OCI-LY7 (cell line): ENCODE measurements at regions not wholly inside any gene's neighbourhood (a gene's known extent, or its start where the extent isn't known, plus 50 kb on each side); places are given as distances from the start of the nearest gene placed in this dataset.

Experiments
- BruUV-seq: library from RNA; stranded (reverse); fragments of 400-500 nt; replicated peaks from 2 replicates; lab custom pipeline; 2021; lab: Mats Ljungman, UMichigan
- CTCF ChIA-PET: fragments of 300-600 bp; sonication (Branson Sonifier 250); formaldehyde crosslinking; loops from one replicate; lab custom pipeline; 2022; ENCODE audit warnings: antibody characterized with exemption; ENCODE audit not compliant: unreplicated experiment; lab: Charles Lee
- POLR2A ChIA-PET: fragments of 300-600 bp; sonication (Branson Sonifier 250); formaldehyde crosslinking; loops from one replicate; lab custom pipeline; 2022; ENCODE audit warnings: antibody characterized with exemption; lab: Charles Lee
- DNase-seq: peaks from one replicate; pipeline ENCODE4 v3.0.0-alpha.2; 2015; ENCODE audit warnings: low spot score
- H2AFZ ChIP-seq: fragments of 200-600 bp; sonication (generic), shearing (Covaris generic); 2 replicates; pipeline ENCODE4 v1.6.1; 2014; ENCODE audit warnings: mild to moderate bottlenecking, antibody characterized with exemption, low read length, moderate library complexity
- H3K27ac ChIP-seq: fragments of 200-600 bp; sonication (generic); 2 replicates; pipeline ENCODE4 v1.5.1; 2014; ENCODE audit warnings: mixed run types, low read depth, mild to moderate bottlenecking, moderate library complexity, low read length, inconsistent platforms; ENCODE audit not compliant: poor library complexity, severe bottlenecking
- H3K36me3 ChIP-seq: fragments of 200-600 bp; sonication (generic); 2 replicates; pipeline ENCODE4 v1.6.1; 2014; ENCODE audit warnings: mild to moderate bottlenecking, antibody characterized with exemption, low read length, moderate library complexity, mixed read lengths; ENCODE audit not compliant: insufficient read depth
- H3K4me1 ChIP-seq: fragments of 200-600 bp; sonication (generic); 2 replicates; pipeline ENCODE4 v1.5.1; 2014; ENCODE audit warnings: mild to moderate bottlenecking, low read length; ENCODE audit not compliant: insufficient read depth, poor library complexity, severe bottlenecking
- H3K4me2 ChIP-seq: fragments of 200-600 bp; sonication (generic); 2 replicates; pipeline ENCODE4 v1.6.1; 2014; ENCODE audit warnings: mild to moderate bottlenecking, low read length
- H3K4me3 ChIP-seq: fragments of 200-600 bp; sonication (generic); 2 replicates; pipeline ENCODE4 v1.5.1; 2014; ENCODE audit warnings: mild to moderate bottlenecking, low read depth, low read length; ENCODE audit not compliant: poor library complexity, severe bottlenecking
- H3K79me2 ChIP-seq: fragments of 200-600 bp; sonication (generic); 2 replicates; pipeline ENCODE4 v1.6.1; 2016; ENCODE audit warnings: low read depth, mild to moderate bottlenecking, low read length, moderate library complexity, mixed read lengths; ENCODE audit not compliant: insufficient read depth
- H3K9me2 ChIP-seq: fragments of 200-600 bp; sonication (generic); 2 replicates; pipeline ENCODE4 v1.6.1; 2016; ENCODE audit warnings: mild to moderate bottlenecking, low read length, mixed read lengths; ENCODE audit not compliant: insufficient read depth
- H3K9me3 ChIP-seq: fragments of 200-600 bp; sonication (generic); 2 replicates; pipeline ENCODE4 v1.6.1; 2014; ENCODE audit warnings: mild to moderate bottlenecking, mixed run types, low read length, mixed read lengths
- H4K20me1 ChIP-seq: fragments of 200-600 bp; sonication (generic); 2 replicates; pipeline ENCODE4 v1.6.1; 2014; ENCODE audit warnings: mild to moderate bottlenecking, antibody characterized with exemption, low read length, moderate library complexity, mixed read lengths; ENCODE audit not compliant: insufficient read depth
- EZH2phosphoT487 ChIP-seq: fragments of 200-600 bp; sonication (generic); IDR thresholded peaks from 2 replicates; pipeline ENCODE4 v1.6.1; 2018; ENCODE audit warnings: low read depth, borderline replicate concordance, mild to moderate bottlenecking, mixed run types, antibody characterized with exemption, low read length, moderate library complexity, mixed read lengths
- intact Hi-C: fragments of 100-400 bp; cut with micrococcal nuclease; formaldehyde crosslinking; loops from one replicate; pipeline ENCODE4 v1.10.0; 2022; ENCODE audit not compliant: unreplicated experiment
- TF ChIP-seq, protein P1 (sequence below): fragments of 200-600 bp; sonication (generic); conservative IDR thresholded peaks from 2 replicates; pipeline ENCODE4 v1.5.1; 2014; ENCODE audit warnings: mild to moderate bottlenecking, antibody characterized with exemption, low read length, moderate library complexity, mixed read lengths

DNA sequence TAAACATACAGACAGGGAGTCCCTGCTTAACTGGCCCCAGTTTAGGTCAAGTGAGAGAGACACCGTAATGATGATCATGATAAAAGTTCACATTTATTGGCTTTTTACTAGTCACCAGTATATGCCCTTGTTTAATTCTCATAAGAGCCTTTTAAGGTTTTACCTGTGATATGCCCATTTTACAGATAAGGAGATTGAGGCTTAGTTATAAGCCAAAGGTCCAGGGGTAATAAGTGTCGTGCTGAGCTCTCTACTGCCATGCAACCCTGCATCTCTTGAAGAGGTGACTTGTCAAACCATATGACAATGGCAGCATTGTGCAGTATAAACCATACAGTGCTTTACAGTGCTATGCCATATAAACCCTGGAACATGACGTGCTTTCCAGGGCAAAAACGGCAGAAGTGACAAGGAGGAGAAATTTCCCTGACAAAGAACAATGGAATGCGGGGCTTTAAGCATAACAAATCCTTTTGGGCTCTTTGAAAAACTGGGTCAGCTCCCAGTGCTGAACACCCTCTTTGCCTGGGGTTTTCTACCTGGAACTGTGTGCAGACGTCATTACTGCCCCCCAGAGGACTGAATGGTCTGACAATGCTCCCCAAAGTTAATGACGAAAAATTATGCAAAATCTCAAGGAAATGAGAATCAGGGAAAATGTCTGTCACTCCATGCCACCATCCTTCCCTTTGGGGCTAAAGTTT is 59.7 kb upstream of the C14orf132 start:
- Histone ChIP-seq H3K9me2 (no peaks in the 10 kb centered on the region), H3K4me1 (no peaks in the 10 kb centered on the region), H2AFZ (no peak overlapping the region), H3K9me3 (no peaks in the 10 kb centered on the region), H4K20me1 (no peaks in the 10 kb centered on the region), H3K79me2 (no peaks in the 10 kb centered on the region), H3K27ac (no peak overlapping the region), H3K36me3 (no peaks in the 10 kb centered on the region), H3K4me2 (no peak overlapping the region), H3K4me3 (no peak overlapping the region)
- DNase-seq, result peak; percentile 33
- CTCF ChIA-PET, result no interaction called here
- POLR2A ChIA-PET, result no interaction called here
- no TSS peak for BruUV-seq
- intact Hi-C loops, result no loop called here
- TF ChIP-seq, protein P1, sequence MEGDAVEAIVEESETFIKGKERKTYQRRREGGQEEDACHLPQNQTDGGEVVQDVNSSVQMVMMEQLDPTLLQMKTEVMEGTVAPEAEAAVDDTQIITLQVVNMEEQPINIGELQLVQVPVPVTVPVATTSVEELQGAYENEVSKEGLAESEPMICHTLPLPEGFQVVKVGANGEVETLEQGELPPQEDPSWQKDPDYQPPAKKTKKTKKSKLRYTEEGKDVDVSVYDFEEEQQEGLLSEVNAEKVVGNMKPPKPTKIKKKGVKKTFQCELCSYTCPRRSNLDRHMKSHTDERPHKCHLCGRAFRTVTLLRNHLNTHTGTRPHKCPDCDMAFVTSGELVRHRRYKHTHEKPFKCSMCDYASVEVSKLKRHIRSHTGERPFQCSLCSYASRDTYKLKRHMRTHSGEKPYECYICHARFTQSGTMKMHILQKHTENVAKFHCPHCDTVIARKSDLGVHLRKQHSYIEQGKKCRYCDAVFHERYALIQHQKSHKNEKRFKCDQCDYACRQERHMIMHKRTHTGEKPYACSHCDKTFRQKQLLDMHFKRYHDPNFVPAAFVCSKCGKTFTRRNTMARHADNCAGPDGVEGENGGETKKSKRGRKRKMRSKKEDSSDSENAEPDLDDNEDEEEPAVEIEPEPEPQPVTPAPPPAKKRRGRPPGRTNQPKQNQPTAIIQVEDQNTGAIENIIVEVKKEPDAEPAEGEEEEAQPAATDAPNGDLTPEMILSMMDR, result peak; percentile 73
- TF ChIP-seq EZH2phosphoT487, result no peak

DNA sequence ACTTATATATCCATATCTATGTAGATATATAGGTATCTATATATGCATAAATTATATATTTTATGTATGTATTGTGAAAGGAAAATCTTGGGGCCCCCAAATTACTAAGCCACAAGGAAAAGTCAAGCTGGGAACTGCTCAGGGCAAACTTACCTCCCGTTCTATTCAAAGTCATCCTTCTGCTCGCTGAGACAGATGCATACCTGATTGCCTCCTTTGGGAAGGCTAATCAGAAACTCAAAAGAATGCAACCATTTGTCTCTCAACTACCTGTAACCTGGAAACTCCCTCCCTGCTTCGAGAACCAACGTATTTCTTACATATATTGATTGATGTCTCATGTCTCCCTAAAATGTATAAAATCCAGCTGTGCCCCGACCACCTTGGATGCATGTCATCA is 58.8 kb upstream of the C14orf132 start:
- no TSS peak for BruUV-seq
- ChIA-PET POLR2A (no interaction called here), CTCF (no interaction called here)
- H3K27ac ChIP-seq, result no peak overlapping the region
- TF ChIP-seq, protein P1, result no peak
- TF ChIP-seq EZH2phosphoT487, result no peak
- DNase-seq, result no peak
- no peaks in the 10 kb centered on the region for H3K36me3 ChIP-seq
- H4K20me1 ChIP-seq, result no peaks in the 10 kb centered on the region
- H3K4me3 ChIP-seq, result no peak overlapping the region
- H3K4me2 ChIP-seq, result no peak overlapping the region
- no peaks in the 10 kb centered on the region for H3K4me1 ChIP-seq
- no peak overlapping the region for H2AFZ ChIP-seq
- H3K9me2 ChIP-seq, result no peaks in the 10 kb centered on the region
- intact Hi-C loops, result no loop called here
- no peaks in the 10 kb centered on the region for H3K9me3 ChIP-seq
- H3K79me2 ChIP-seq, result no peaks in the 10 kb centered on the region

DNA sequence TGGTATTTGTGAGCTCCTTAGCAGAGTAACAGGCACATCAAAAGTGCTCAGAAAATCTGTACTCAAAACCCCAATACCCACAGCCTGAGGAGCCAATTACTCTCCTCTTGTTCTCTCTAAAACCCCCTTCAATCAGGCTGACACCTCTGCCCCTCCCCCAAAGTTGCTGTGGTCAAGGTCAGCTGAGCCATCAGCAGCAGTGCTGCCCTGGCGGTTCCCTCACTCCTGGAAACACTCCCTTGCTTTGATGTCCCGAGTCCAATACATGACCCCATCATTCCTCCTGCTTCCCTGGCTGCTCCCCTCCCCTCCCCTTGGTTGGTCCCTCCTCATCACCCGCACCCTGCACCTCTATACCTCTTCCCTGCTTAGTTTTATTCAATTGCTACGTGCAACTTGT is 57.2 kb upstream of the C14orf132 start:
- DNase-seq, result no peak
- ChIA-PET POLR2A (interaction anchor here (0.5 to 0.9 kb wide), 2 partner anchors 17 to 1177 kb away, joined by 3 read pairs; no protein-coding TSS in a partner anchor), CTCF (no interaction called here)
- Histone ChIP-seq H3K36me3 (no peaks in the 10 kb centered on the region), H3K4me3 (no peak overlapping the region), H3K9me3 (no peaks in the 10 kb centered on the region), H3K9me2 (no peaks in the 10 kb centered on the region), H4K20me1 (no peaks in the 10 kb centered on the region), H3K27ac (no peak overlapping the region), H2AFZ (no peak overlapping the region), H3K4me1 (no peaks in the 10 kb centered on the region), H3K79me2 (no peaks in the 10 kb centered on the region), H3K4me2 (no peak overlapping the region)
- BruUV-seq, result no TSS peak
- TF ChIP-seq EZH2phosphoT487, result no peak
- TF ChIP-seq, protein P1, result no peak
- intact Hi-C loops, result no loop called here
